Endothelial cell of umbilical vein (primary cell): ENCODE measurements at regions not wholly inside any gene's neighbourhood (a gene's known extent, or its start where the extent isn't known, plus 50 kb on each side); places are given as distances from the start of the nearest gene placed in this dataset.

Experiments used
- BruUV-seq: library from RNA; stranded (reverse); fragments of 400-500 nt; replicated peaks from 2 replicates; lab custom pipeline; 2021; lab: Mats Ljungman, UMichigan
- CTCF ChIA-PET: fragments of 300-600, 350-600 bp; sonication (Branson Sonifier 250); formaldehyde crosslinking; loops from one replicate; lab custom pipeline; 2021; ENCODE audit warnings: antibody characterized with exemption, inconsistent platforms; lab: Charles Lee
- POLR2A ChIA-PET: fragments of 300-600, 350-600 bp; sonication (Branson Sonifier 250); formaldehyde crosslinking; loops from one replicate; lab custom pipeline; 2021; ENCODE audit warnings: antibody characterized with exemption, inconsistent platforms; lab: Charles Lee
- DNase-seq: peaks from one replicate; pipeline ENCODE4 v3.0.0-alpha.2; 2011; ENCODE audit warnings: low read depth, low spot score
- FAIRE-seq: peaks from 2 replicates; lab custom pipeline; 2011; peaks lifted over from hg19 to GRCh38; lab: Jason Lieb, UNC
- H2AFZ ChIP-seq: 2 replicates; pipeline ENCODE4 v1.6.0; 2012; ENCODE audit warnings: low read depth, low read length, control low read depth, inconsistent platforms
- H3K27ac ChIP-seq: 2 replicates; pipeline ENCODE4 v1.5.1; 2011; ENCODE audit warnings: low read depth, mild to moderate bottlenecking, control low read depth, low read length, moderate library complexity; ENCODE audit not compliant: insufficient read depth
- H3K27me3 ChIP-seq, 2 experiments: 2 replicates each; pipeline versions ENCODE4 v1.6.0 to v1.6.1; 2011; ENCODE audit warnings: low read length in 2 of 2, mixed read lengths in 1 of 2; ENCODE audit not compliant: control insufficient read depth in 2 of 2, insufficient read depth in 2 of 2
- H3K36me3 ChIP-seq, 2 experiments: 2 replicates in 1 of 2; 3 replicates in 1 of 2; pipeline ENCODE4 v1.5.1; 2011; ENCODE audit warnings: low read length in 2 of 2, mild to moderate bottlenecking in 1 of 2, moderate library complexity in 1 of 2; ENCODE audit not compliant: control insufficient read depth in 2 of 2, insufficient read depth in 2 of 2; ENCODE audit errors: extremely low read depth in 1 of 2
- H3K4me1 ChIP-seq: 3 replicates; pipeline ENCODE4 v1.5.1; 2011; ENCODE audit warnings: mild to moderate bottlenecking, low read length; ENCODE audit not compliant: control insufficient read depth, insufficient read depth; ENCODE audit errors: extremely low read depth
- H3K4me2 ChIP-seq: 2 replicates; pipeline ENCODE4 v1.6.1; 2011; ENCODE audit warnings: low read length, control low read depth, mixed read lengths; ENCODE audit not compliant: insufficient read depth
- H3K4me3 ChIP-seq, 3 experiments: fragments of 200-600 bp in 1 of 3; sonication (generic), shearing (Covaris generic) in 1 of 3; replicated peaks in 1 of 3; 2 replicates each; pipeline ENCODE4 v1.5.1; 2011 to 2016; ENCODE audit warnings: control low read depth in 3 of 3, low read length in 3 of 3, mild to moderate bottlenecking in 2 of 3, inconsistent platforms in 1 of 3, low read depth in 1 of 3, moderate library complexity in 1 of 3; ENCODE audit not compliant: insufficient read depth in 1 of 3
- H3K79me2 ChIP-seq: 2 replicates; pipeline ENCODE4 v1.6.0; 2012; ENCODE audit warnings: low read length, inconsistent platforms; ENCODE audit not compliant: control insufficient read depth, insufficient read depth
- H3K9ac ChIP-seq: replicated peaks from 2 replicates; pipeline ENCODE3; 2011; ENCODE audit warnings: low read length, control low read depth; ENCODE audit not compliant: insufficient read depth; ENCODE audit errors: extremely low read depth
- H3K9me1 ChIP-seq: replicated peaks from 3 replicates; pipeline ENCODE4 v1.6.0; 2011; ENCODE audit warnings: mild to moderate bottlenecking, low read length; ENCODE audit not compliant: control insufficient read depth, insufficient read depth; ENCODE audit errors: extremely low read depth
- H3K9me3 ChIP-seq: replicated peaks from 2 replicates; pipeline ENCODE4 v1.5.1; 2012; ENCODE audit warnings: low read length, inconsistent platforms; ENCODE audit not compliant: control insufficient read depth, insufficient read depth
- H4K20me1 ChIP-seq: replicated peaks from 2 replicates; pipeline ENCODE3; 2011; ENCODE audit warnings: mild to moderate bottlenecking, low read length; ENCODE audit not compliant: control insufficient read depth, insufficient read depth; ENCODE audit errors: extremely low read depth
- CTCF ChIP-seq, 2 donors: IDR thresholded peaks; 1 replicate in 1 of 2; 2 replicates in 1 of 2; pipeline ENCODE4 v1.5.1; 2011; ENCODE audit warnings: low read length in 2 of 2, mild to moderate bottlenecking in 2 of 2, moderate library complexity in 2 of 2, control low read depth in 1 of 2, inconsistent platforms in 1 of 2, low read depth in 1 of 2; ENCODE audit not compliant: insufficient read depth in 1 of 2; ENCODE audit errors: extremely low read depth in 1 of 2
- EZH2 ChIP-seq: IDR thresholded peaks from 2 replicates; pipeline ENCODE4 v1.6.1; 2012; ENCODE audit warnings: borderline replicate concordance, low read depth, mild to moderate bottlenecking, moderate library complexity, low read length, inconsistent platforms; ENCODE audit not compliant: severe bottlenecking
- FOS ChIP-seq: IDR thresholded peaks from 2 replicates; pipeline ENCODE4 v1.6.1; 2011; ENCODE audit warnings: mild to moderate bottlenecking, low read length, moderate library complexity, borderline replicate concordance; ENCODE audit not compliant: insufficient read depth
- GATA2 ChIP-seq: IDR thresholded peaks from 2 replicates; pipeline ENCODE4 v1.7.0; 2011; ENCODE audit warnings: low read depth, mild to moderate bottlenecking, moderate library complexity, mixed read lengths, low read length; ENCODE audit not compliant: insufficient read length, insufficient read depth
- JUN ChIP-seq: IDR thresholded peaks from 2 replicates; pipeline ENCODE4 v1.6.1; 2011; ENCODE audit warnings: borderline replicate concordance, low read depth; ENCODE audit not compliant: insufficient read length, insufficient read depth
- MAX ChIP-seq: IDR thresholded peaks from 2 replicates; pipeline ENCODE4 v1.6.1; 2011; ENCODE audit not compliant: insufficient read depth, insufficient read length
- MYC ChIP-seq: IDR thresholded peaks from one replicate; pipeline ENCODE4 v1.6.1; 2011; ENCODE audit warnings: mild to moderate bottlenecking, low read depth, low read length
- POLR2A ChIP-seq: IDR thresholded peaks from 2 replicates; pipeline ENCODE4 v1.6.1; 2012; ENCODE audit warnings: low read depth, mild to moderate bottlenecking, control low read depth, low read length
- POLR2AphosphoS5 ChIP-seq: IDR thresholded peaks from 2 replicates; pipeline ENCODE4 v1.6.1; 2012; ENCODE audit warnings: low read depth, mild to moderate bottlenecking, control low read depth, low read length, moderate library complexity; ENCODE audit not compliant: insufficient read depth
- dilution Hi-C: fragments of 300-500 bp; cut with MboI; formaldehyde crosslinking; loops from one replicate; pipeline ENCODE4 v1.15.0; 2019; ENCODE audit warnings: low sequenced_read_pairs; ENCODE audit not compliant: extremely low pct_ligation_motif_present
- intact Hi-C: fragments of 100-400 bp; cut with micrococcal nuclease; formaldehyde crosslinking; loops from one replicate; pipeline ENCODE4 v1.10.0; 2022

- Histone ChIP-seq H3K27me3 (no peaks in the 10 kb centered on the region), H3K4me3 (no peak overlapping the region), H3K9ac (no peak overlapping the region), H3K27ac (no peak overlapping the region), H3K9me1 (no peaks in the 10 kb centered on the region), H3K36me3 (no peaks in the 10 kb centered on the region), H3K4me2 (no peak overlapping the region), H2AFZ (no peak overlapping the region), H3K4me1 (no peaks in the 10 kb centered on the region), H4K20me1 (no peaks in the 10 kb centered on the region), H3K79me2 (no peaks in the 10 kb centered on the region), H3K9me3 (no peaks in the 10 kb centered on the region)
- intact Hi-C loops = no loop called here
- POLR2A ChIA-PET = no interaction called here
- FAIRE-seq (no peak), DNase-seq (no peak)
- no TSS peak for BruUV-seq
- dilution Hi-C loops = no loop called here
- CTCF ChIA-PET = no interaction called here
- TF ChIP-seq CTCF (IDR thresholded peaks at IDR 0.05; ENCODE audit: extremely low read depth in 1 of 2, insufficient read depth in 1 of 2, low read depth in 1 of 2, low read length in 2 of 2) (no peak), POLR2AphosphoS5 (no peak), MYC (no peak), EZH2 (no peak), JUN (no peak), POLR2A (no peak), MAX (no peak), FOS (no peak), GATA2 (no peak)
Measured at GRCh38 chr6:147904416-147904815, 395.9 kb downstream of the SAMD5 start.
